Hepatocyte (in vitro differentiated cells): ENCODE measurements at regions not wholly inside any gene's neighbourhood (a gene's known extent, or its start where the extent isn't known, plus 50 kb on each side); places are given as distances from the start of the nearest gene placed in this dataset.

ENCODE experiments used
- CTCF ChIP-seq: fragments of 200-600 bp; sonication (generic); IDR thresholded peaks from 2 replicates; pipeline ENCODE4 v1.5.1; 2016; ENCODE audit warnings: antibody characterized with exemption, mild to moderate bottlenecking; ENCODE audit not compliant: poor library complexity
- EZH2 ChIP-seq: fragments of 200-600 bp; sonication (generic); IDR thresholded peaks from 2 replicates; pipeline ENCODE4 v1.6.1; 2016; ENCODE audit warnings: antibody characterized with exemption, mild to moderate bottlenecking, borderline replicate concordance

- TF ChIP-seq CTCF (no peak), EZH2 (no peak)
Observed at GRCh38 chr12:125689576-125690410, 624.6 kb downstream of the AACS start.
